Hematopoietic multipotent progenitor cell treated with erythropoietin and hydrocortisone succinate and interleukin-3 and kit ligand, for 4 days (in vitro differentiated cells): ENCODE measurements at regions not wholly inside any gene's neighbourhood (a gene's known extent, or its start where the extent isn't known, plus 50 kb on each side); places are given as distances from the start of the nearest gene placed in this dataset.

ENCODE experiments used
- DNase-seq: peaks from one replicate; pipeline ENCODE4 v3.0.0-alpha.2; 2015

GRCh38 chr16:50950955-50951354, 200.1 kb downstream of the SALL1 start:
- DNase-seq = no peak

GRCh38 chr16:50948268-50948930, 202.7 kb downstream of the SALL1 start:
- no peak for DNase-seq

GRCh38 chr16:50947826-50948225, 203.2 kb downstream of the SALL1 start:
- DNase-seq = no peak

- DNase-seq = no peak
These were observed 204.5 kb downstream of the SALL1 start for GRCh38 chr16:50946606-50947005.

- DNase-seq = no peak
These were observed 204.2 kb downstream of the CYLD start for GRCh38 chr16:50946098-50946497.

- no peak for DNase-seq
These were observed 203.3 kb downstream of the CYLD start for GRCh38 chr16:50945171-50945570.

GRCh38 chr16:50944436-50944835, 202.6 kb downstream of the CYLD start:
- DNase-seq = no peak

GRCh38 chr16:50944033-50944432, 202.1 kb downstream of the CYLD start:
- DNase-seq = no peak

- no peak for DNase-seq
These were observed 200.3 kb downstream of the CYLD start for GRCh38 chr16:50942143-50942542.

GRCh38 chr16:50941681-50942080, 199.8 kb downstream of the CYLD start:
- DNase-seq = no peak

- no peak for DNase-seq
These were observed 198.5 kb downstream of the CYLD start for GRCh38 chr16:50940275-50940854.

GRCh38 chr16:50939356-50939755, 197.5 kb downstream of the CYLD start:
- no peak for DNase-seq

GRCh38 chr16:50938932-50939331, 197.0 kb downstream of the CYLD start:
- no peak for DNase-seq

GRCh38 chr16:50933262-50933661, 191.4 kb downstream of the CYLD start:
- DNase-seq = no peak

GRCh38 chr16:50932348-50932935, 190.6 kb downstream of the CYLD start:
- DNase-seq = peak; percentile 41

- no peak for DNase-seq
These were observed 186.2 kb downstream of the CYLD start for GRCh38 chr16:50928065-50928464.

- no peak for DNase-seq
These were observed 184.0 kb downstream of the CYLD start for GRCh38 chr16:50925758-50926357.

GRCh38 chr16:50924759-50925545, 183.1 kb downstream of the CYLD start:
- DNase-seq = no peak

- DNase-seq = no peak
These were observed 176.2 kb downstream of the CYLD start for GRCh38 chr16:50917950-50918703.

GRCh38 chr16:50916040-50916439, 174.2 kb downstream of the CYLD start:
- DNase-seq = no peak

- no peak for DNase-seq
These were observed 173.2 kb downstream of the CYLD start for GRCh38 chr16:50915120-50915519.

- DNase-seq = no peak
These were observed 168.8 kb downstream of the CYLD start for GRCh38 chr16:50910736-50911100.
